ENCODE measurements at regions not wholly inside any gene's neighbourhood (a gene's known extent, or its start where the extent isn't known, plus 50 kb on each side); places are given as distances from the start of the nearest gene placed in this dataset.
"Not testable (repeated sequence)": the region's sequence is repeated elsewhere in the genome, so short reads cannot be mapped to it uniquely, and the experiment has no call there.

DNA sequence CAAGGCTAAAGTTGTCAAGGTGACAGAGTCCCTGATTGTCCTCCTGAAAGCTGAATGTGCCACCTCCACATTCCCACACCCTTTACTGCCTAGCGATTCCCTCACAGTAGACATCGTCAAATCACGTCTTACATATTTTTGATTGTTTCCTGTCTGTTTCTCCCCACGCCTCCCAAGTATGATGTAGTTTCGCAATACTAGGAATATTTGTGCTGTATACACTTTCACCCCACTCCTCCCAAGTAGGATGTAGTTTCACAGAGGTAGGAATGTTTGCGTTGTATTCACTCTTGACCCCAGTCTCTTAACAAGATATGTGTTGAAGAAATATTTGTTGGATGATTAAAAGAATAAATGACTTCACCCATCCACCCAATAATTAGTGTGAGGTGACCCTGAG, 524.1 kb downstream of the PRIM2 start:
- not testable (repeated sequence) for TF ChIP-seq POLR2A (IDR thresholded peaks at IDR 0.05)
- TF ChIP-seq, protein P1, sequence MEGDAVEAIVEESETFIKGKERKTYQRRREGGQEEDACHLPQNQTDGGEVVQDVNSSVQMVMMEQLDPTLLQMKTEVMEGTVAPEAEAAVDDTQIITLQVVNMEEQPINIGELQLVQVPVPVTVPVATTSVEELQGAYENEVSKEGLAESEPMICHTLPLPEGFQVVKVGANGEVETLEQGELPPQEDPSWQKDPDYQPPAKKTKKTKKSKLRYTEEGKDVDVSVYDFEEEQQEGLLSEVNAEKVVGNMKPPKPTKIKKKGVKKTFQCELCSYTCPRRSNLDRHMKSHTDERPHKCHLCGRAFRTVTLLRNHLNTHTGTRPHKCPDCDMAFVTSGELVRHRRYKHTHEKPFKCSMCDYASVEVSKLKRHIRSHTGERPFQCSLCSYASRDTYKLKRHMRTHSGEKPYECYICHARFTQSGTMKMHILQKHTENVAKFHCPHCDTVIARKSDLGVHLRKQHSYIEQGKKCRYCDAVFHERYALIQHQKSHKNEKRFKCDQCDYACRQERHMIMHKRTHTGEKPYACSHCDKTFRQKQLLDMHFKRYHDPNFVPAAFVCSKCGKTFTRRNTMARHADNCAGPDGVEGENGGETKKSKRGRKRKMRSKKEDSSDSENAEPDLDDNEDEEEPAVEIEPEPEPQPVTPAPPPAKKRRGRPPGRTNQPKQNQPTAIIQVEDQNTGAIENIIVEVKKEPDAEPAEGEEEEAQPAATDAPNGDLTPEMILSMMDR (IDR thresholded peaks at IDR 0.05): not testable (repeated sequence)
